ENCODE measurements at regions not wholly inside any gene's neighbourhood (a gene's known extent, or its start where the extent isn't known, plus 50 kb on each side); places are given as distances from the start of the nearest gene placed in this dataset.

DNA sequence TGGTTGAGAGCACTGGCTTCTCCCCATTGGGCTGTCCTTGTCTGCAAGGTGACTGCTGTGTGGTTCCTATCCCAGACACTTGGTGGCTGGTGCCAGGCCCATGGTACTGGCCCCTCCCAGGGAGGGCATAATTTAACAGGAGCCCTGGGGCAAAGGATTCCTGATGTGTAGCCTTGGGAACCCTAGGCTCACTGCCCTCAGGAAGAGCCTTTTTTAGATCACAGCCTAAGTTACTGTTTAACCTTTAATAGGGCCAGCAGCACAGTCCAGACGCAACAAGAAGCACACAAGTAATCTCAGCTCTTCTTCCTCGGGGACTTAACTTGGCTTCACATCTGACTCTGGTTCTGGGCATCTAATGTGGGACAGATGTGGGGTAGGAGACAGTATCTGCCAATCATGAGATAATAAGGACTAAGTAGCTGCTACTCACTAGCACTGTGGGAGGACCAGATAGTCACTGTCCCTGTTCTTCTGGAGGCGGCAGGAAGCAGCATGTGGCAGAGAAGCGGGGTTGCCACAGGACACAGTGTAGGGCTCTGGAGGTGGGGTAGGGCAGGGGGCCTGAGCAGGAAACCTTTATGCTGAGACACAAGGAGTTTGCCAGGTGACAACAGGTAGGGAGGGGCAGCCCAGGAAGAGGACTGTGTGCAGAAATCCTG, 136.3 kb downstream of the TMEM17 start:
- TF ChIP-seq, protein P1, sequence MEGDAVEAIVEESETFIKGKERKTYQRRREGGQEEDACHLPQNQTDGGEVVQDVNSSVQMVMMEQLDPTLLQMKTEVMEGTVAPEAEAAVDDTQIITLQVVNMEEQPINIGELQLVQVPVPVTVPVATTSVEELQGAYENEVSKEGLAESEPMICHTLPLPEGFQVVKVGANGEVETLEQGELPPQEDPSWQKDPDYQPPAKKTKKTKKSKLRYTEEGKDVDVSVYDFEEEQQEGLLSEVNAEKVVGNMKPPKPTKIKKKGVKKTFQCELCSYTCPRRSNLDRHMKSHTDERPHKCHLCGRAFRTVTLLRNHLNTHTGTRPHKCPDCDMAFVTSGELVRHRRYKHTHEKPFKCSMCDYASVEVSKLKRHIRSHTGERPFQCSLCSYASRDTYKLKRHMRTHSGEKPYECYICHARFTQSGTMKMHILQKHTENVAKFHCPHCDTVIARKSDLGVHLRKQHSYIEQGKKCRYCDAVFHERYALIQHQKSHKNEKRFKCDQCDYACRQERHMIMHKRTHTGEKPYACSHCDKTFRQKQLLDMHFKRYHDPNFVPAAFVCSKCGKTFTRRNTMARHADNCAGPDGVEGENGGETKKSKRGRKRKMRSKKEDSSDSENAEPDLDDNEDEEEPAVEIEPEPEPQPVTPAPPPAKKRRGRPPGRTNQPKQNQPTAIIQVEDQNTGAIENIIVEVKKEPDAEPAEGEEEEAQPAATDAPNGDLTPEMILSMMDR (IDR thresholded peaks at IDR 0.05): no peak
- no peak for TF ChIP-seq EP300 (IDR thresholded peaks at IDR 0.05)
- TF ChIP-seq POLR2A (IDR thresholded peaks at IDR 0.05): no peak
- no peak for TF ChIP-seq POLR2AphosphoS5 (IDR thresholded peaks at IDR 0.05)

All from stomach (tissue), 4 donors.